CD4-positive, alpha-beta T cell treated with Interleukin-6 for 4 hours (primary cell): ENCODE measurements at regions not wholly inside any gene's neighbourhood (a gene's known extent, or its start where the extent isn't known, plus 50 kb on each side); places are given as distances from the start of the nearest gene placed in this dataset.
"Not testable (repeated sequence)": the region's sequence is repeated elsewhere in the genome, so short reads cannot be mapped to it uniquely, and the experiment has no call there.

Experiments
- DNase-seq: peaks from one replicate; pipeline ENCODE4 v3.0.0-alpha.2; 2020; ENCODE audit warnings: mixed read lengths

DNA sequence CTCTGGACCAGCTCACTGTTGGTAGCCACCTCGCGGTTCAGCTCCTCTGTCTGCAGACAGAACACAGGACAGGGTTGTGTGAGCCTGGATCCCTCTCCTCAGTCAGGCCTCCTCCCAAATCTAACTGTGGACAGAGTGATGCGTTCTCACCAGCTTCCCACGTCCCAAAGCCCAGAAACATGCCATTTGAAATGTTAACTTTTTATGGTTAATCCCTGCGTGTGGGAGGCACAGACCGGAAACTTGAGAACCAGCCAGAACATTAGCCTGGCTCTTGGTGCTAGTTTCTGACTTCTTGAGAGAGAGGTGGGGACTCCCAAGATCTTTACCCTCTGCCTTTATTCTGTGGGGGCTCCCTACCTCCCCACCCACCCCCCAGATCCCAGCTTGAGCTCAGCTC, 129.6 kb downstream of the TNFRSF13B start:
- not testable (repeated sequence) for DNase-seq

DNA sequence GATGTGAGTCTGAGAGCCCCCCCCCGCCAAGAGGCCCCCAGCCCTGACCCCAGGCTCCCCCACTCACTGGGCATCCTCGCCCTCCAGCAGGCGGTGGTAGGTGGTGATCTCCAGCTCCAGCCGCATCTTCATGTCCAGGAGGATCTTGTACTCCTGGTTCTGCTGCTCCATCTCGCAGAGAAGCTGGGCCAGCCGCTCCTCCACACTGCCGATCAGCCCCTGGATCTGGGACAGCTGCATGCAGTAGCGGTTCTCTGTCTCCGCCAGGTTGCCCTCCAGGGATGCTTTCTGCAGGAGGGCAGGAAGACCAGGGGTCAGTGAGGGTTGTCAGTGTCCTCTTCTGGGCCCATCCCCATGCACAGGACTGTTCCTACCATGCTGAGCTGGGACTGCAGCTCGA, 130.0 kb downstream of the TNFRSF13B start:
- DNase-seq: not testable (repeated sequence)

DNA sequence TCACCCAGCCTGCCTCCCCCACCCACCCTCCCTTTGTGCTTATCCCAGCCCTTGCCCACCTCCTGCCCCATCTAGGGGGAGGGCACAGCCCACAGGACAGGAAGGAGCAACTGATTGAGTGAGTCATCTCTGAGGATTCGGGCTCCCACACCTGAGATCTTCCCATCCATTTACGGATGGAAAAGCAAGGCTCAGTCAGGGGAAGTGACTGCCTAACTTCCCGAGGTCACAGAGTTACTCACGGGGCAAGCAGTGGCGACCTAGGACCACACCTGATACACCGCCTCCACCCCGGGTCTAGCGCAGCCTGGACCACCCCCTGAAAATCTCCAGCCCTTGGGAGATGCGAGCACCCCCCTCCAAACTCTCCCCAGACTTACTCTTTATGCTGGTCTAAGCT, 131.7 kb downstream of the TNFRSF13B start:
- not testable (repeated sequence) for DNase-seq

DNA sequence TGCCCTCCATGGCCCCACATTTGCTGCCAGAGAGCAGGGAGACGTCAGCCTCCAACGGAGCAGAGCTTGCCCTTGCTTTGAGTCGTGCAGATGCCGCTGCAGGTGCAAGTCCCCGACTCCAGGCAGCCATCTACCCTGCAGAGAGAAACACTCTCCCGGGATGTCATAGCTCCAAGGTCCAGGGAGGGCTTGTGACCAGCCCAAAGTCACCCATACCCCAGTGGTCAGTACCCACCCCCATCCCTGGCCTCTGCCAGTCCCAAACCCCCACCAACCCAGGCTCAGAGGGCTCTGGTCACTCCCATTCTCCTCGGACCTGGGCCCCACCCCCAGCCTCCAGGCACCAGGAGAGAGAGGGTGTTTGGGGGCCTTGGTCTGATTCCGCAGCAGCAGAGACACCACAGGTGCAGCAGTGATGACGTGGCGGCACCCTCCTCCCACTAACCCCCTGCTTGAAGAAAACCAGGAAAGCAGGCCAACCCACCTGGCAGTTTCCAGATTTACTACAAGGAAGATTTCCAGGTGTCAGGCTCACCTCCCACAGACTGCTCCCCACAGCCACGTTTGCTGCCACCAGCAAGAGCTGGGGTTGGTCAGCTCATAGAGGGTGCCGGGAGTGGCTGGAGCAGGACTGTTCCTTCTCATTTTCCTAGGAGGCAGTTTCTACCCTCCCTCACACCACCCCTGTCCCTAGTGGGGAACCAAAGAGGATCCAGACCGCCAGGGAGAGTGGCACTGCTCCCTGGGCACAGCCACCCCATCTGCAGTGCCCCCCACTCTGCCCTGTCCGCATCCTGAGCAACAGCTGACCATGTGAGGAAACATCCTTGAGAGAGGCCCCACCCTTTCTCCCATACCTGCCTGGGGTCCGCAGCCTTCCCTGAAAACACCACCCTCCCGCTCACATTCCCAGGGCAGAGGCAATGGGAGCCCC, 132.4 kb downstream of the TNFRSF13B start:
- DNase-seq: not testable (repeated sequence)

DNA sequence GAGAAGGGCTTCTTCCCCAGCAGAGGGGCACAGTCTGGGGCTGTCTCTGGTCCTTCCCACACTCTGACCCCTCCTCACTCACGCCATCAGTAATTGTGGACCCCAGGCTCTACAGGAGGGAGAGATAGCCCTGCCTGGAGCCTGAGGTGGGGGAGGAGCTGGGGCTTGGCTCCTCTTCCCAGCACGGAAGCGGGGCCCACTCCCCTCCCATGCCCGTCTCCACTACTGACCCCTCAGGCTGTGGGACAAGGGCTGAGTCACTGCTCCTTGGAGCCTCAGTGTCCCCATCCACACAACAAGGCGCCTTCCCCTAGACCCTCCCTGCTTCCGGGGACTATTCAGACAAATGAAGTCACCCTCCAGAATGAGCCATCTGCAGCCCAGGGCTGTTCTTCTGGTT, 133.1 kb downstream of the TNFRSF13B start:
- DNase-seq: not testable (repeated sequence)

DNA sequence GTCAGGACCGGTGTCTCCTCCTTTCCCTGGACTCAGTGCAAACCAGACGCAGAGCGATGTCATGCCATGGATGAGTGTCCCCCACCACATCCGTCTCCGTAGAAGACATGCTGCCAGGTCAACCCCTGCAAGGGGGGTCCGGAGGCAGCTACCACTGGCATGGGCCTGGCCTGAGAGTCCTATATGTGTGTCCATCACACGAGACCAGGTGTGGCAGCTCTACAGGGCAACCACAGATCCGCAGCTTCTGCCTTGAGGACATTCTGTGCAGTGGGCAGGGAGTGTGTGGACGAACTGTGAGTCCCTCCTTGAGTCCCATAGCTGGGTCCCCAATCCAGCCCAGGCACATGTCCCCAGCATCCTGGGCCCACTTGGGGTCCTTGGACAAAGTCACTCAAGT, 133.6 kb downstream of the TNFRSF13B start:
- DNase-seq: not testable (repeated sequence)

DNA sequence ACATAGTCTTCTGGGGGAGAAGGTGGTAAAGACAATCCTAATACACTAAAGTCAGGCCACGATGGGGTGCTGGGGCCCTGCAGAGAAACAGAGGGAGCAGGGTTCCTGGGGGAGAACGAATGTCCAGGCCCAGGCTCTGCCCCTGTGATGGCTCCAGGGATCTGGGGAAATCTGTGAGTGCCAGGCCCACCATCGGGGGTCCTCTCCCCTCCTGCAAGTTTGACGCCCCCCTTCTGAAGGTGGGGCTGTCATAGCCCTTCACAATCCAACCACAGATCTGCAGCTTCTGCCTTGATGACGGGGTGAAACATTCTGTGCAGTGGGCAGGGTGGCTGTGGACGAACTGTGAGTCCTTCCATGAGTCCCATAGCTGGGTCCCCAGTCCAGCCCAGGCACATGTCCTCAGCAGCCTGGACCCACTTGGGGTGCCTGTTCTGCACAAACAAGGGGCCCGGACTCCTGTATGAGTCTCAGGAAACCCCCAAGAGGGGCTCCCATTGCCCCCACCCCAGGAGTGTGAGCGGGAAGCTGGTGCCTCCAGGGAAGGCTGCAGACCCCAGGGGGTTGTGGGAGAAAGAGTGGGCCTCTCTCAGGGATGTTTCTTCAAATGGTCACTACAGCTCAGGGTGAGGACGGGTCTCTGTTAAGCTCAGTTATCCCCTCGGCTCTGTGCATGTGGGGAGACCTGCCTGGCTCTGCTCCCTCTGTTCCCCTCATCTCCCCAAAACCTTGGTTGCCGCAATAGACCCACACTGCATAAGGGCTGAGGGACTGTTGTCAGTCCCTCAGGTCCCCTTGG, 134.3 kb downstream of the TNFRSF13B start:
- DNase-seq: not testable (repeated sequence)

DNA sequence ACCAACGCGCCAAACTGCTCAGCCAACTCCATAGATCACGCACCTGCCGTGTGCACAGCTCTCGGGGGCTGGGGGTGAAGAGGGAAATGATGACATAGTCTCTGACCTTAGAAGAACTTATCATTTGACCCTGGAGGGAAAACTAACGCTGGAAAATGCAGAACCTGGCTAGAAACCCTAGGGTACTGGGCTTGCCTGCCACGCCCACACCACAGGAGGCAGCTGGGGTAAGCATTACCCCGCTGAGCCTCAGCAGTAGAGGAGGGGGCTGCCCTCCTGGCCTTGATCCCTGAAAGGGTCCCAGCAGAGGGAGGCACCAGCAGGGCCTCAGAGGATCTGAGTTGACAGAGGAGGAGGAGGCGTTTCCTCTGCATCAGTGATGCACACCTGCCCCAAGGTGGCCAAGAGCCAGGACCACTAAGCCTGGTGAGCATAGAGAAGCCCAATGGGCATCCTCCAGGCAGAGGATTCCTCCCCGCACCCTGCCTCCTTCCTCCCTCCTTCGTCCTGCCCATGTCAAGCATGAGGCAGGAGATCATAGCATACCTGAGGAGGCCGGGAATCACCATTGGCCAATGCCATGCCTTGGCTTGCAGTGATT, 135.5 kb downstream of the TNFRSF13B start:
- not testable (repeated sequence) for DNase-seq

DNA sequence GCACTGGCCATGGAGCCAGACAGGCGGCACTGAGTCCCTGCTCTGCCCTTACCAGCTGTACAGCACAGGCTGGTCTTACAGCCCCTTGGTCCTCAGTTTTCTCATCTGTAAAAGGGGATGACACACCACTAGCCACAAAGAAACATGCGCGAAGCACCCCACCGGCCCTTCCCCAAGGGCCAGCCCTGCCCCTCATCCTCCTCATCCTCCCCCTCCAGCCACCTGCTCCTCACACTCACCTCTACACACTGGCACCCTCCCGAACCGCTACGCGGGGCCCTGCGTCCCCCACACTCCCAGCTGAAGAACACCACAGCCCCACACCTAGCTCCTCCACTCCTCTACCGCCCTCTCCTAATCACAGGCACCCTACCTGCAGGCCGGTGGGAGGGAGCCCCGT, 138.4 kb downstream of the TNFRSF13B start:
- DNase-seq: not testable (repeated sequence)

DNA sequence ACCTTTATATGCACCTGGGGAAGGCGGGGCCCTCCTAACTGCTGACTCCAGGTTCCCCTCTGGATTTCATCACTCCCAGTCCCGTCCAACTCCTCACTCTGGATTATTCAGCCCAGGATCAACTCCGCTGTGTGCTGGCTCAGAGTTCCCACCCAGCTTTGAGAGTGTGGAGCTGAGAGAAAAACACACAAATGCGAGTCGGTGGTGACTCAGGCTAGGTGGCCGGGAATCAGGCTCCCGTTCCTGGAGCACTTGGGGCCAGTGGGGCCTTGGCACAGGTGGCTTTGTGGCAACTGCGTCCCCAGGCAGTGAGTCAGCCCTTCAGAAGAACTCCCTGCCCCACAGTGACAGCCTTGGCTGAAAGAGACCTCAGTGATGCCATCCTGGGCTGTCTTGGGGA, 139.1 kb downstream of the TNFRSF13B start:
- not testable (repeated sequence) for DNase-seq

DNA sequence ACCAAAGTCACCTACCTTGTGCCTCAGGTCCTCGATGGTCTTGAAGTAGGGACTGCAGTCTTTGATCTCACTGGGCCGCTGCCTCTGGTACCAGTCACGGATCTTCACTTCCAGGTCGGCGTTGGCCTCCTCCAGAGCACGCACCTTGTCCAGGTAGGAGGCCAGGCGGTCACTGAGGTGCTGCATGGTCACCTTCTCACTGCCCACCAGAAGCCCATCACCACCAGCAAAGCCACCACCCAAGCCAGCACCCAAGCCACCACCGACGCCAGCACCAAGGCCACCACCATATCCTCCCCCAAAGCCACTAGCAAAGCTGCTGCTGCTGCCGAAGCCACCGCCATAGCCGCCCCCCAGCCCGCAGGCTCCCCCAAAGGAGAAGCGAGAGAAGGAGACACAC, 139.7 kb downstream of the TNFRSF13B start:
- not testable (repeated sequence) for DNase-seq

DNA sequence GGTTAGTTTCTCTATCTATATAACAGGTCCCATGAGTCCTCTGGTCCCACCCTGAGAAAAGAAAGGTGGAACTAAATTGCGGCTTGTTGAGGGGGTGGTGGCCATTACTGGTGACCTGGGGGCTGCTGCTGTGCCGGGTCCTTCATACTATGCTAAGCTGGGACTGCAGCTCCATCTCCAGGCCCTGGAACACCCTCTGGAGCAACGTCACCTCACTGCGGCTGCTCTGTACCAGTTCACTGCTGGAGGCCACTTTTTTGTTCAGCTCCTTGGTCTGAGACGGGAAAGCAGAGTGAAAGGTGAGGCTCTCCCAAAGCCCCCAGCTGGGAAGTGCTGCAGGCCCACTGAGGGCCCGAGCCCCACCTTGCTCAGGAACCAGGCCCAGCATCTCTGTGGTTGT, 140.7 kb downstream of the CCDC144A start:
- DNase-seq: not testable (repeated sequence)

DNA sequence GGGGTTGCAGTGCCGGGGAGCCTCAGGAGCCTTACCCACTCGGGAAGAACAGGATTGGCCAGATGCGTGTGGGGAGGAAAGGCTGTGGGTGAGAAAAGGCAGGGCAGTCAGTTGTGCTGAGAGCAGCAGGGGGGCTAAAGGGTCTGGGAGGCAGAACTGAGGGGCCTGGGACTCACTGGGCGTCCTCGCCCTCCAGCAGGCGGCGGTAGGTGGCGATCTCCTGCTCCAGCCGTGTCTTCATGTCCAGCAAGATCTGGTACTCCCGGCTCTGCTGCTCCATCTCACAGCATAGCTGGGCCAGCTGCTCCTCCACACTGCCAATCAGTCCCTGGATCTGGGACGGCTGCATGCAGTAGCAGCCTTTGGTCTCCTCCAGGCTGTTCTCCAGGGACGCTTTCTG, 140.2 kb downstream of the CCDC144A start:
- DNase-seq: not testable (repeated sequence)
